SHP77 treated with DMSO at 0.1 percent for 48 hours (cell line): ENCODE measurements at regions not wholly inside any gene's neighbourhood (a gene's known extent, or its start where the extent isn't known, plus 50 kb on each side); places are given as distances from the start of the nearest gene placed in this dataset.

Experiments
- DNase-seq: peaks from one replicate; lab custom pipeline; 2025; lab: John Stamatoyannopoulos, UW

GRCh38 chr20:39698752-39699151 lies 736.6 kb downstream of the DHX35 start:
- DNase-seq: no peak

- DNase-seq: no peak
Measured at GRCh38 chr20:39691151-39691862, 729.2 kb downstream of the DHX35 start.

GRCh38 chr20:39676857-39677391 lies 714.8 kb downstream of the DHX35 start:
- no peak for DNase-seq

- DNase-seq: no peak
Measured at GRCh38 chr20:39676241-39676640, 714.1 kb downstream of the DHX35 start.

GRCh38 chr20:39674842-39675241 lies 712.7 kb downstream of the DHX35 start:
- DNase-seq: no peak

GRCh38 chr20:39670988-39671387 lies 708.8 kb downstream of the DHX35 start:
- no peak for DNase-seq

- no peak for DNase-seq
Measured at GRCh38 chr20:39669659-39670058, 707.5 kb downstream of the DHX35 start.

- DNase-seq: no peak
Measured at GRCh38 chr20:39668038-39668437, 705.9 kb downstream of the DHX35 start.

- no peak for DNase-seq
Measured at GRCh38 chr20:39661833-39662232, 699.7 kb downstream of the DHX35 start.

GRCh38 chr20:39660965-39661364 lies 698.8 kb downstream of the DHX35 start:
- DNase-seq: no peak

- DNase-seq: no peak
Measured at GRCh38 chr20:39660226-39660625, 698.1 kb downstream of the DHX35 start.

- no peak for DNase-seq
Measured at GRCh38 chr20:39658662-39659409, 696.7 kb downstream of the DHX35 start.

GRCh38 chr20:39654171-39654570 lies 692.0 kb downstream of the DHX35 start:
- DNase-seq: no peak

- no peak for DNase-seq
Measured at GRCh38 chr20:39651645-39652325, 689.6 kb downstream of the DHX35 start.

GRCh38 chr20:39646874-39647413 lies 684.8 kb downstream of the DHX35 start:
- no peak for DNase-seq

GRCh38 chr20:39645131-39645530 lies 683.0 kb downstream of the DHX35 start:
- no peak for DNase-seq

- DNase-seq: no peak
Measured at GRCh38 chr20:39643292-39643691, 681.1 kb downstream of the DHX35 start.

- DNase-seq: no peak
Measured at GRCh38 chr20:39641423-39641822, 679.3 kb downstream of the DHX35 start.

- DNase-seq: no peak
Measured at GRCh38 chr20:39640147-39640546, 678.0 kb downstream of the DHX35 start.

GRCh38 chr20:39638731-39639130 lies 676.6 kb downstream of the DHX35 start:
- no peak for DNase-seq

GRCh38 chr20:39633689-39634088 lies 671.5 kb downstream of the DHX35 start:
- DNase-seq: no peak

- no peak for DNase-seq
Measured at GRCh38 chr20:39632757-39633156, 670.6 kb downstream of the DHX35 start.
